CMK (cell line): ENCODE measurements at regions not wholly inside any gene's neighbourhood (a gene's known extent, or its start where the extent isn't known, plus 50 kb on each side); places are given as distances from the start of the nearest gene placed in this dataset.
"Not testable (repeated sequence)": the region's sequence is repeated elsewhere in the genome, so short reads cannot be mapped to it uniquely, and the experiment has no call there.

ENCODE experiments used
- DNase-seq: peaks from one replicate; pipeline ENCODE4 v3.0.0-alpha.2; 2010; ENCODE audit warnings: low read depth

GRCh38 chr9:88596376-88596775, 61.4 kb downstream of the NXNL2 start:
- no peak for DNase-seq

GRCh38 chr9:88604836-88605511, 70.0 kb downstream of the NXNL2 start:
- DNase-seq, result no peak

DNA sequence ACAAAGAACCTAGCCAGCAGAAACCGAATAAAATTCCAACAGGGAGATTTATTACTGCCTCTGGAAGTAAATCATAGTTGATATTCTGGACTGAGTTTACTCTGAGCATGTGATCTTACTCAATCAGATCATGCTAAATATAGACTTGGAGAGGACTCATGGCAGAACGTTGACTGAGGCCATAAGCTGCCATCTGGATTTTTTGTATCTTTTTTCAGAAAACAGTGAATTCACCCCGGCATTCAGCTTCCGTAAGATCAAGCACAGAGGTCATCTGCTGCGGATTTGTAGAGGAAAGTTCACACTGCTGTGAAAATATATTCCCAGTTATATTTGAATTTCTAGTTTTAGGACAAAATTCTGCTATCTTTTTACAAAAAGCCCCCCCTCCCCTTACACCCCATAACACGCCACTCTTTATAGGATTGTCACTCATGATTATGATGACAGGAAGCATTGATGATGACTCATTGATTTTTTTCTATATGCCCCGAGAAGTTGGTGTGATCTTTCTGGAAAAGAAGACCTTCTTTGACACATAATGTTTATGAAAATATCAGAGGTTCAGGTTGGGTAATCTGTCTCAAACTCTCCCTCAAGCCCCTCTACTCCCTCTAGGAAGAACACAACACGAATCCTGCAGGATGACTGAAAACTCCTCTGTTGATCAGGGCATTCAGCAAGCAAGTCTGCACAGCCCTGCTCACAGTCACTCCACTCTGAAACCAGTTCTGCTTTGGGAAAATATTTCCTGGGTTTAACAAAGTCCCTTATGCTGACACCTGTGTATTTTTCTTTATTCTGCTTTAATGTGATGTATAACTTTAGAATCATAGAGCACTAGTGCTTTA, 70.8 kb downstream of the NXNL2 start:
- no peak for DNase-seq

- DNase-seq, result no peak
These were observed 79.4 kb downstream of the NXNL2 start for GRCh38 chr9:88614359-88614758.

- no peak for DNase-seq
These were observed 88.7 kb downstream of the NXNL2 start for GRCh38 chr9:88623698-88624097.

DNA sequence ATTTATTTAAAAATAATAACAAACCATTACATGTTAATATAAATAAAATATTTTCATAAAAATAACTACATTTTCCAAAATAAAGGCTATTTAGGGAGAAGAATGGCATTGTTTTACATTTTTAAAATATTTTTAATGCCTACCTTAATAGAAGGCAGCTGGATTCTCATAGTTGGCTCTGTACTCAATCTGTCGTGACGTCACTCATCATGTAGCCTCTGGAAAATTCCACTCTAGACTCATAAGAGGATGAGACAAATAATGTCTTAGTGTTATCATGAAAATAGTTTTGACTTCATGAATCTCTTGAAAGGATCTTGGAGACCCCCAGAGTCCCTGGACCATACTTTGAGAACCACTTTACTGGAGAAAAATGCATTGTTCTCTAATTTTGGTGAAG, 93.1 kb downstream of the NXNL2 start:
- DNase-seq, result no peak

DNA sequence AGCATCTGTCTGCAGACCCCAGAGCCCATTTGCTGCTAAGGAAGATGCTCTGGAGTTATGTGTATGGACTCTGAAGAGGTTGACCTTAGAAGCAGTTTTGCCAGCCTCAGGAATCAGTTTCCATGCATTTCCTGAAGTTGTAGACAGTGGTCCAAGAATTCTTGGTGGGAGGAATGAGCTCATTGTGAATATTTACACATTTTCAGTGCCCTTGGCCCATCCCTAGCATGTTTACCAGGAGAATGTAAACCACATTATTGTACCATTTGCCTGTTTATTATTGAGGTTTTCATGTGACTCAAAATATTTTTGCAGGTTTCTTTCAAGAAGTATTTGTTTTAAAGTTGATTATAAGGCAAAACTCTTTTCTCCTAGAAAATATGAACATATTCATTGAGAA, 93.8 kb downstream of the NXNL2 start:
- DNase-seq, result no peak

DNA sequence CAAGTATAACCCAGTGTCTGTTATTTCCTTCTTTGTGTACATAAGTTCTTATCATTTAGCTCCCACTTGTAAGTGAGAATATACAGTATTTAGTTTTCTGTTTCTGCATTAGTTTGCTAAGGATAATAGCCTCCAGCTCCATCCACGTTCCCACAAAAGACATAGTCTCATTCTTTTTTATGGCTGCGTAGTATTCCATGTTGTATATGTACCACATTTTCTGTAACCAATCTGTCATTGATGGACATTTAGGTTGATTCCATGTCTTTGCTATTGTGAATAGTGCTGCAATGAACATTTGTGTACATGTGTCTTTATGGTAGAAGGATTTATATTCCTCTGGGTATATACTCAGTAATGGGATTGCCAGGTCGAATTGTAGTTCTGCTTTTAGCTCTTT, 95.6 kb downstream of the NXNL2 start:
- not testable (repeated sequence) for DNase-seq

GRCh38 chr9:88635151-88635550, 100.2 kb downstream of the NXNL2 start:
- DNase-seq, result no peak

DNA sequence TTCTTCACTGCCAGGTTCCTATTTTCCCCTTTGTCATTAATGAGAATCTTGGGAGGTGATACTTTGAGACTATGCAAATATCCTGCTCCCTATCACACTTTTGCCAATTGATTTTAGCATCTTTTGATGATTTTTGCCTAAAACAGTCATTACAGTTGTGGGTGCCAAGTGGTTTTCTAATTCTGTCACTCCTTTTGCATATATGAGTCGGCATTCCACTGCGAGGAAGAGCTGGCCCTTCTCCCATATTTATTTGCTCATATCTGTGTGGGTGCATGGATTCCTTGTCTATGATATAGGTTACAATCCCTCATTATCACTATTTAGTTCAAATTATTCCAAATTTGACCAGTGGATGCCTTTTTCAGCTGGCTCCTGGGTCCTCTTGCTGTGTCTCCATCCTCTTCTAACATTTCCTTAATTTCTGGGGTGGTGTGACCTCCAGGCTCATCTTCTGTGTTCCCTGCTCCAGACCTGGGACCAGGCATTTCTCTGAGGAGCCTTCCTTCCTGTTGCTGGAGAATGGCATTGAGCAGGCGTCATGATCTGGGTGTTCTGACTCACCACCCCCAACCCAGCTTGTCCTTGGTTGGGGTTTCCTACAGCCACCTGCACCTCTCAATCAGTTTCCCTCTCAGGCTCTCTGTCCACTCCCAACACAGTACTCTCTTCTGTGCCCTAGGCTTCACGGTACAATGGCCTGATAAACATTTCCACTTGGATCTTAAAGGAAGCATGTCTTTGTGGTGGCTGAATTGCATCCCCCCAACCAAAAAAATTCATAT, 106.7 kb downstream of the NXNL2 start:
- no peak for DNase-seq

GRCh38 chr9:88642336-88642735, 107.4 kb downstream of the NXNL2 start:
- DNase-seq, result no peak

GRCh38 chr9:88643931-88644330, 109.0 kb downstream of the NXNL2 start:
- no peak for DNase-seq

DNA sequence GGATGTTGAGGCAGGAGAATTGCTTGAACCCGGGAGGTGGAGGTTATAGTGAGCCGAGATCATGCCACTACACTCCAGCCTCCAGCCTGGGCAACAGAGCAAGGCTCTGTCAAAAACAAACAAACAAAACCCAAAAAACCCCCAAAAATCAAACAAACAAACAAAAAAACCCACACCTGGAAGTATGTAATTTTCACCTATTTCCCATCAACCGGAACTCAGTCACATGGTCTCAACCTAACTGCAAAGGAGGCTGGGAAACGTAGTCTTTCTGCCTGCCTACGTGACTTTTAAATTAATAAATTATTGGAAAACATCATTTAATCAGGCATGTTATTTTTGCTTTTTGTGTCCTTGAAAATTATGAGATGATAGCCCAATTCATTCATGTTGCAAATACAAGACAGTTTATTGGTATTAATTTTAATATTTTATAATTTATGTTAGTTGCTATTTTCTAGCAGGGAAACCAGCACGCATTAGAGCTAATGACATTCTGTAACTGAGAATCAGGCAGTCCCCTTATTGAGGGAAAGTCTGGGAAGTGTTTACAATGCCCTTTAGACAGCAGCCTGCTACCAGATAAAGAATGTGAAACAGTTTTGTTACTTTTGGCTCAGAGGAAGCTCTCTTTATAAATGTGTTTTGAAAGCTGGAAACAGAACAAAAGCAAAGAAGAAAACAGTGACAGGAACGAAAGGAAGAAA, 110.3 kb downstream of the NXNL2 start:
- no peak for DNase-seq

- no peak for DNase-seq
These were observed 110.9 kb downstream of the NXNL2 start for GRCh38 chr9:88645879-88646199.

DNA sequence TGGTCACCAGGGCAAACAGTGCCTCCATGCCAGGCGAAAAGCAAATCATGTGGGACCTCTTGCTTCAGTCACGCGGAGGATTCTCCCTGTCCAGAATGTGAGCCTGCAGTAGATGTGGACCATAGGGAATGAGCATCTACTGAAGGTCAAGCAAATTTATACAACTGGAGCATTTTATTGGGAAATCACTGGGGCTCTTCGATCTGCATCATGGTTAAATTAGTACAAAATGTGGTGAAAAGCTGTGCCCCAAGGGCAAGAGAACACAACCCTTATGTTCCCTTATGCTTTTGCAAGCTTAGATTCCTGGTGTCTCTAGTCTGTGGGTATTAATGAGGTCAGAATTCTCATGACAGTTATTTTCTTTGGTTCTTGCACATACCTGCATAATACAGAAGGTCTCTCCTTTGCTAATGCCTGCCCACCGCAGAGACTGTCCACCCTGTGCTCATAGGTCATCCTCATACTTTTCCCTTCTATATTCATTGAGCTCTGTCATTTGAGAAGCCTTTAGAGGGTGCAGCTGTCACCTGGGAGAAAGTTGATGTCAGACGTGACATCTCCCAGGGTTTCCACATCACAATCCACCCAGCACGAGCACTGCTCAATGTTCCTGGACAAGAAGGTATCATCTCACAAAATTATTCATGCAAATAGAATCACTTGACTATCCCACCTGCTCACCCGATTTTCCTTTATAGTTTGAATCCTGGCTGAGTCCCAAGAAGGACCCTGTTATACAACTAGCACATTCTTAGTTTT, 111.7 kb downstream of the NXNL2 start:
- no peak for DNase-seq

DNA sequence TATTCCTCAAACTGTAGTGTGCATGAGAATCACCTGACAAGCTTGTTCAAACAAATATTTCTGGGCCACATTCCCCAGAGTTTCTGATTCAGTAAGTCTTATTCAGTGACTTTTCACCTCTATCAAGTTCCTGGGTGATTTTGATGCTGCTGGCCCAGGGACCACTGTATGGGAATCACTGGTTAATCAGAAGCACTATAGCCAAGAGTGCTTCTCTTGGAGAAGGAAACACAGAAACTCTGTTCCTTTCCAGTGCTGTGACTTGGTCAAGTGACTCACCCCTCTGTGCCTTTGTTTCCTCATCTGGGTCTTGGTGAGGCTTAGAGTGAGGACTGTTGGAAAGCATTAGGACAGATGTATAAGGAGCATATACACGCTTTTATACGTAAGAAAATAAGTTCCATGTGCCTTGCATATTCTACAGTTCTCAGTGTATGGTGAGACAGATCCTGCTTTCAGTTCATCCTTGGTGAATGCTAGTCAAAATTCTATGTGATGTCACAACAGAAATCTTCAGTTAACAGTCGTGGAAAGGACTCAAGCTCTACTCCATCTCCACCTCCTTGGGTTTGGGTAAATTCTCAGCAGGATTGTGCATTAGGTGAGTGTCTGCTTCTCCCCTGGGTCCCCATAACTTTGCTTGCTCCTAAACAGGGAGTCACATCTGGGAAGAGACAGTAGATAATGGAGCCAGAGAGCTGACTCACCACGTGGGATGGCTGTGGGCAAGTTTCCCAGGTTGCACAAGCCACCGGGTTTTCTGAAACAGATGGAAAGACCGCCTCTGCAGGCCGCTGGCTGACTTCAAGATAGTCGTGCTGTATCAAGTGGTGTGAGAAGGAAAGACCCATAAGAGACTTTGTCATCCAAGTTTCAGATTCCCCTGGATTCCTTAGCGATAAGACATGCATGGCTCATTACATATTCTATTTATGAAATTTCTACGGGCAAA, 117.0 kb downstream of the NXNL2 start:
- no peak for DNase-seq

DNA sequence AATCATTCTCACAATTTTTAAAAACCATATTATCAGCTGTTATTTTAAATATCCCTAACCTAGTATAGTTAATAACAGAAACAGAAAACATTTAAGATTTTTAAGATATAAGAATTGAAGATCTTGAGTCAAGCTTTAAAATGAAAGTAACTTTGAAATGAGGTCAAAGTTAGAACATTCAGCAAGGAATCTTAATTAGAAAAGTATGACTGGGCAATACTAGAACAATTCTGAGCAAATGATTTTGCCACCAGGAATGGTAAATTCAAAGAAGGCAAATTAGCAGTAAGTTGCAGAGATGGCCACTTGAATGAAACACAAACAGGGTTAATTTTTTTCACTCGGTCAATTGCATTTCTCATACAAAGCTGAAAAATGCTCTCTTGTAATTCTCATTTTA, 117.9 kb downstream of the NXNL2 start:
- DNase-seq, result no peak

- DNase-seq, result no peak
These were observed 118.4 kb downstream of the NXNL2 start for GRCh38 chr9:88653406-88653805.

DNA sequence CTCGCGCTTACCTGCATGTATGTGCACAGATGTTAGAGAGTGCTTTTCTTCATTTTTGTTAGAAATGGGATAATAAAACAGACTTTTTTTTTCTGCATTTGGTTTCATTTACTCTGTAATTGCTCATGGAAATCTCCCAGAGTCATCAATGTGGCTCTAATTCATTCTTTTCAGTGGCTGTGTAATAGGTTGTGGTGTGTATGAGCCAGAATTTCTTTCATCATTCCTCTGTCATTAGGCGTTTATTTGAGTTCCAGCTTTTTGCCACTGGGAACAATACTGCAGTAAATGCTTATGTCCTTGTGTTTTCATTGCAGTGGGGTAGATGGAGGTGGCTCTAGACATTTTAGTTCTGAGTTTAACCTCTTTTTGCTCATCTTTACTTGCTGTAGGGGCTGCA, 118.9 kb downstream of the NXNL2 start:
- DNase-seq, result no peak

DNA sequence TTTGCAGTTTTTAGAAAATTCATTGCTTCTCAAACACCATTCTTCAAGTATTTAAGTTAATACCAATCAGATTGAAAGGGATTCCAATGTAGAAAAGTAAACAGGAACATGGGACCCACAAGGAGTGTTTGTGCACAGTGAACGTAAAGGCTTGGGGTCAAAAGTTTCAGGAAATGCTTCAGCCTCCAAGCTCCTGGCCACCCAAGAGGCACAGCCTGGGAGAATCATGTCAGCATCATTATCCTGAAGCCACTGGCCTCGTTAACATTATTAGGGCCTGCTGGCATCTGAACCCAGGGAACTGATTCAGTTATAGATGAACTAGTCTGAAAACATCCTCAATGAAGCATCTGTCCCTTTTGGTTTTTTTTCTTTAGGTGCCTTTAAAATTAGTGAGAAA, 122.9 kb downstream of the NXNL2 start:
- no peak for DNase-seq
